ENCODE measurements at regions not wholly inside any gene's neighbourhood (a gene's known extent, or its start where the extent isn't known, plus 50 kb on each side); places are given as distances from the start of the nearest gene placed in this dataset.

- Histone ChIP-seq H3K9me3 (ENCODE audit: control extremely low read depth in 1 of 5, control insufficient read depth in 4 of 5, insufficient read depth in 2 of 5, low read depth in 1 of 5, low read length in 4 of 5) (peaks cover 0 to 4% (median 0%) of the 10 kb centered on the region in 5 experiments), H3K27ac (ENCODE audit: insufficient read depth in 1 of 2, low read depth in 1 of 2, low read length in 2 of 2, poor library complexity in 1 of 2, severe bottlenecking in 2 of 2) (no peak overlapping the region), H3K4me1 (ENCODE audit: control extremely low read depth in 1 of 4, control insufficient read depth in 4 of 4, insufficient read depth in 4 of 4, low read length in 3 of 4) (no peaks in the 10 kb centered on the region), H3K4me3 (ENCODE audit: control insufficient read depth in 1 of 7, extremely low read depth in 1 of 7, insufficient read depth in 4 of 7, low read depth in 2 of 7, low read length in 6 of 7) (no peak overlapping the region), H3K36me3 (ENCODE audit: control insufficient read depth in 4 of 4, insufficient read depth in 4 of 4, low read length in 3 of 4) (peaks cover 0 to 4% (median 0%) of the 10 kb centered on the region in 4 experiments), H3K27me3 (replicated peaks in 2 of 5; ENCODE audit: control insufficient read depth in 4 of 5, insufficient read depth in 5 of 5, low read length in 4 of 5) (no peaks in the 10 kb centered on the region)
- POLR2A ChIA-PET, result no interaction called here
- 97% methylated on average over 7 of the region's 8 CpGs for WGBS (ENCODE audit: insufficient coverage)
- DNase-seq, result no peak
- CTCF ChIA-PET, result no interaction called here
Measured at GRCh38 chr4:4614925-4615678, 73.3 kb upstream of the STX18 start.

GRCh38 chr4:4613641-4614286 lies 71.9 kb upstream of the STX18 start:
- POLR2A ChIA-PET, result no interaction called here
- 100% methylated on average over 4 of the region's 8 CpGs for WGBS (ENCODE audit: insufficient coverage)
- H3K27ac ChIP-seq (ENCODE audit: insufficient read depth in 1 of 2, low read depth in 1 of 2, low read length in 2 of 2, poor library complexity in 1 of 2, severe bottlenecking in 2 of 2), result no peak overlapping the region
- peaks cover 0 to under 1% (median 0%) of the 10 kb centered on the region in 4 experiments for H3K36me3 ChIP-seq (ENCODE audit: control insufficient read depth in 4 of 4, insufficient read depth in 4 of 4, low read length in 3 of 4)
- H3K4me3 ChIP-seq (ENCODE audit: control insufficient read depth in 1 of 7, extremely low read depth in 1 of 7, insufficient read depth in 4 of 7, low read depth in 2 of 7, low read length in 6 of 7), result no peak overlapping the region
- no peaks in the 10 kb centered on the region for H3K27me3 ChIP-seq (replicated peaks in 2 of 5; ENCODE audit: control insufficient read depth in 4 of 5, insufficient read depth in 5 of 5, low read length in 4 of 5)
- peaks cover 0 to under 1% (median 0%) of the 10 kb centered on the region in 5 experiments for H3K9me3 ChIP-seq (ENCODE audit: control extremely low read depth in 1 of 5, control insufficient read depth in 4 of 5, insufficient read depth in 2 of 5, low read depth in 1 of 5, low read length in 4 of 5)
- no peak for DNase-seq
- no peaks in the 10 kb centered on the region for H3K4me1 ChIP-seq (ENCODE audit: control extremely low read depth in 1 of 4, control insufficient read depth in 4 of 4, insufficient read depth in 4 of 4, low read length in 3 of 4)
- CTCF ChIA-PET, result interaction anchor here (0.6 kb wide), 1 partner anchor 223 kb away, joined by 3 read pairs; no protein-coding TSS in a partner anchor

GRCh38 chr4:4613126-4613465 lies 71.2 kb upstream of the STX18 start:
- no peak for DNase-seq
- ChIA-PET CTCF (no interaction called here), POLR2A (no interaction called here)
- Histone ChIP-seq H3K27ac (ENCODE audit: insufficient read depth in 1 of 2, low read depth in 1 of 2, low read length in 2 of 2, poor library complexity in 1 of 2, severe bottlenecking in 2 of 2) (no peak overlapping the region), H3K4me3 (ENCODE audit: control insufficient read depth in 1 of 7, extremely low read depth in 1 of 7, insufficient read depth in 4 of 7, low read depth in 2 of 7, low read length in 6 of 7) (no peak overlapping the region), H3K36me3 (ENCODE audit: control insufficient read depth in 4 of 4, insufficient read depth in 4 of 4, low read length in 3 of 4) (no peaks in the 10 kb centered on the region), H3K9me3 (ENCODE audit: control extremely low read depth in 1 of 5, control insufficient read depth in 4 of 5, insufficient read depth in 2 of 5, low read depth in 1 of 5, low read length in 4 of 5) (no peaks in the 10 kb centered on the region), H3K27me3 (replicated peaks in 2 of 5; ENCODE audit: control insufficient read depth in 4 of 5, insufficient read depth in 5 of 5, low read length in 4 of 5) (no peaks in the 10 kb centered on the region), H3K4me1 (ENCODE audit: control extremely low read depth in 1 of 4, control insufficient read depth in 4 of 4, insufficient read depth in 4 of 4, low read length in 3 of 4) (no peaks in the 10 kb centered on the region)
- no CpG with 5 or more reads among the region's 2 CpGs for WGBS (ENCODE audit: insufficient coverage)

GRCh38 chr4:4610672-4611071 lies 68.8 kb upstream of the STX18 start:
- POLR2A ChIA-PET, result no interaction called here
- Histone ChIP-seq H3K4me3 (ENCODE audit: control insufficient read depth in 1 of 7, extremely low read depth in 1 of 7, insufficient read depth in 4 of 7, low read depth in 2 of 7, low read length in 6 of 7) (no peak overlapping the region), H3K4me1 (ENCODE audit: control extremely low read depth in 1 of 4, control insufficient read depth in 4 of 4, insufficient read depth in 4 of 4, low read length in 3 of 4) (no peaks in the 10 kb centered on the region), H3K27ac (ENCODE audit: insufficient read depth in 1 of 2, low read depth in 1 of 2, low read length in 2 of 2, poor library complexity in 1 of 2, severe bottlenecking in 2 of 2) (no peak overlapping the region), H3K27me3 (replicated peaks in 2 of 5; ENCODE audit: control insufficient read depth in 4 of 5, insufficient read depth in 5 of 5, low read length in 4 of 5) (no peaks in the 10 kb centered on the region), H3K36me3 (ENCODE audit: control insufficient read depth in 4 of 4, insufficient read depth in 4 of 4, low read length in 3 of 4) (no peaks in the 10 kb centered on the region), H3K9me3 (ENCODE audit: control extremely low read depth in 1 of 5, control insufficient read depth in 4 of 5, insufficient read depth in 2 of 5, low read depth in 1 of 5, low read length in 4 of 5) (no peaks in the 10 kb centered on the region)
- DNase-seq, result no peak
- CTCF ChIA-PET, result no interaction called here
- 98% methylated on average over 4 of the region's 7 CpGs for WGBS (ENCODE audit: insufficient coverage)

- ChIA-PET CTCF (no interaction called here), POLR2A (no interaction called here)
- no peak overlapping the region for H3K4me3 ChIP-seq (ENCODE audit: control insufficient read depth in 1 of 7, extremely low read depth in 1 of 7, insufficient read depth in 4 of 7, low read depth in 2 of 7, low read length in 6 of 7)
- H3K4me1 ChIP-seq (ENCODE audit: control extremely low read depth in 1 of 4, control insufficient read depth in 4 of 4, insufficient read depth in 4 of 4, low read length in 3 of 4), result no peaks in the 10 kb centered on the region
- no peak for DNase-seq
- no peak overlapping the region for H3K27ac ChIP-seq (ENCODE audit: insufficient read depth in 1 of 2, low read depth in 1 of 2, low read length in 2 of 2, poor library complexity in 1 of 2, severe bottlenecking in 2 of 2)
- no peaks in the 10 kb centered on the region for H3K9me3 ChIP-seq (ENCODE audit: control extremely low read depth in 1 of 5, control insufficient read depth in 4 of 5, insufficient read depth in 2 of 5, low read depth in 1 of 5, low read length in 4 of 5)
- no peaks in the 10 kb centered on the region for H3K36me3 ChIP-seq (ENCODE audit: control insufficient read depth in 4 of 4, insufficient read depth in 4 of 4, low read length in 3 of 4)
- 96% methylated on average over 8 of the region's 10 CpGs for WGBS (ENCODE audit: insufficient coverage)
- H3K27me3 ChIP-seq (replicated peaks in 2 of 5; ENCODE audit: control insufficient read depth in 4 of 5, insufficient read depth in 5 of 5, low read length in 4 of 5), result no peaks in the 10 kb centered on the region
Measured at GRCh38 chr4:4609622-4610334, 67.9 kb upstream of the STX18 start.

- CTCF ChIA-PET, result no interaction called here
- H3K9me3 ChIP-seq (ENCODE audit: control extremely low read depth in 1 of 5, control insufficient read depth in 4 of 5, insufficient read depth in 2 of 5, low read depth in 1 of 5, low read length in 4 of 5), result no peaks in the 10 kb centered on the region
- H3K36me3 ChIP-seq (ENCODE audit: control insufficient read depth in 4 of 4, insufficient read depth in 4 of 4, low read length in 3 of 4), result no peaks in the 10 kb centered on the region
- WGBS (ENCODE audit: insufficient coverage), result 96% methylated on average over 6 of the region's 13 CpGs
- POLR2A ChIA-PET, result no interaction called here
- H3K4me3 ChIP-seq (ENCODE audit: control insufficient read depth in 1 of 7, extremely low read depth in 1 of 7, insufficient read depth in 4 of 7, low read depth in 2 of 7, low read length in 6 of 7), result no peak overlapping the region
- no peaks in the 10 kb centered on the region for H3K4me1 ChIP-seq (ENCODE audit: control extremely low read depth in 1 of 4, control insufficient read depth in 4 of 4, insufficient read depth in 4 of 4, low read length in 3 of 4)
- H3K27ac ChIP-seq (ENCODE audit: insufficient read depth in 1 of 2, low read depth in 1 of 2, low read length in 2 of 2, poor library complexity in 1 of 2, severe bottlenecking in 2 of 2), result no peak overlapping the region
- no peak for DNase-seq
- H3K27me3 ChIP-seq (replicated peaks in 2 of 5; ENCODE audit: control insufficient read depth in 4 of 5, insufficient read depth in 5 of 5, low read length in 4 of 5), result no peaks in the 10 kb centered on the region
Measured at GRCh38 chr4:4608214-4608537, 66.3 kb upstream of the STX18 start.
